C4-2B (cell line): ENCODE measurements at regions not wholly inside any gene's neighbourhood (a gene's known extent, or its start where the extent isn't known, plus 50 kb on each side); places are given as distances from the start of the nearest gene placed in this dataset.

Source experiments
- ZFX ChIP-seq: fragments of 450-650 bp; IDR thresholded peaks from 2 replicates; pipeline ENCODE4 v1.6.1; 2017
- TF ChIP-seq, protein P1 (sequence below): fragments of 450-650 bp; conservative IDR thresholded peaks from 2 replicates; pipeline ENCODE4 v1.5.1; 2017; ENCODE audit warnings: mild to moderate bottlenecking

DNA sequence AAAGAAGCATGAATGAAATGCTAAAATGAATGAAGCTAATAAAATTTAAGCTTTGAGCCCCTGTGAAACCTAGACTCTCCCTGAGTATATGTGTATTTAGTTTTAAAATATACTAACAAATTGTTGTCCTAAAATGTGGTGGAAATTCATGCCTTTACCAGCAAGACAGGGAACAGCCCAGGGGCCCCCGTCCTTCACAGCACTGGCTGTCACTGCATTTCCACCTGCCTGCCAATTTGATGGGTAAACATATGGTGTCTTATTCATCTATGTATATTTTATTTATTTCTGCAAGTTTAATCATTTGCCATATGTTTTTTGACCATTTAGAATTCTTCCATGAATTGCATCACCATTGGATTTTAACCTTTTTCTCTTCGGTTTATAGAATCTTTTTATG is 463.7 kb upstream of the NBEA start:
- TF ChIP-seq, protein P1, sequence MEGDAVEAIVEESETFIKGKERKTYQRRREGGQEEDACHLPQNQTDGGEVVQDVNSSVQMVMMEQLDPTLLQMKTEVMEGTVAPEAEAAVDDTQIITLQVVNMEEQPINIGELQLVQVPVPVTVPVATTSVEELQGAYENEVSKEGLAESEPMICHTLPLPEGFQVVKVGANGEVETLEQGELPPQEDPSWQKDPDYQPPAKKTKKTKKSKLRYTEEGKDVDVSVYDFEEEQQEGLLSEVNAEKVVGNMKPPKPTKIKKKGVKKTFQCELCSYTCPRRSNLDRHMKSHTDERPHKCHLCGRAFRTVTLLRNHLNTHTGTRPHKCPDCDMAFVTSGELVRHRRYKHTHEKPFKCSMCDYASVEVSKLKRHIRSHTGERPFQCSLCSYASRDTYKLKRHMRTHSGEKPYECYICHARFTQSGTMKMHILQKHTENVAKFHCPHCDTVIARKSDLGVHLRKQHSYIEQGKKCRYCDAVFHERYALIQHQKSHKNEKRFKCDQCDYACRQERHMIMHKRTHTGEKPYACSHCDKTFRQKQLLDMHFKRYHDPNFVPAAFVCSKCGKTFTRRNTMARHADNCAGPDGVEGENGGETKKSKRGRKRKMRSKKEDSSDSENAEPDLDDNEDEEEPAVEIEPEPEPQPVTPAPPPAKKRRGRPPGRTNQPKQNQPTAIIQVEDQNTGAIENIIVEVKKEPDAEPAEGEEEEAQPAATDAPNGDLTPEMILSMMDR = no peak
- no peak for TF ChIP-seq ZFX
